ENCODE measurements at regions not wholly inside any gene's neighbourhood (a gene's known extent, or its start where the extent isn't known, plus 50 kb on each side); places are given as distances from the start of the nearest gene placed in this dataset.

GRCh38 chr18:68557183-68557582, 157.7 kb downstream of the TMX3 start:
- no peak for TF ChIP-seq REST (IDR thresholded peaks at IDR 0.05; ENCODE audit: insufficient read depth in 1 of 2, low read depth in 2 of 2, low read length in 2 of 2)
- TF ChIP-seq TAF1 (IDR thresholded peaks at IDR 0.05; ENCODE audit: borderline replicate concordance, insufficient read depth, low read length): no peak
- TF ChIP-seq POLR2AphosphoS5 (IDR thresholded peaks at IDR 0.05; ENCODE audit: low read depth, low read length): no peak
- TF ChIP-seq SIN3A (IDR thresholded peaks at IDR 0.05; ENCODE audit: borderline replicate concordance, insufficient read depth, low read length): no peak
